Smooth muscle cell (in vitro differentiated cells): ENCODE measurements at regions not wholly inside any gene's neighbourhood (a gene's known extent, or its start where the extent isn't known, plus 50 kb on each side); places are given as distances from the start of the nearest gene placed in this dataset.
"Not testable (repeated sequence)": the region's sequence is repeated elsewhere in the genome, so short reads cannot be mapped to it uniquely, and the experiment has no call there.

Experiments used
- DNase-seq: peaks from one replicate; lab custom pipeline; 2025; ENCODE audit not compliant: unreplicated experiment; lab: John Stamatoyannopoulos, UW
- H2AFZ ChIP-seq: fragments of 200-600 bp; sonication (generic); 2 replicates; pipeline ENCODE4 v1.6.0; 2016; ENCODE audit warnings: antibody characterized with exemption, low read depth, mild to moderate bottlenecking
- H3F3A ChIP-seq: fragments of 200-600 bp; sonication (generic); 2 replicates; pipeline ENCODE4 v1.6.0; 2017; ENCODE audit warnings: antibody characterized with exemption, low read depth
- H3K27ac ChIP-seq: fragments of 200-600 bp; sonication (generic); 2 replicates; pipeline ENCODE4 v1.5.1; 2016; ENCODE audit warnings: low read depth, mild to moderate bottlenecking
- H3K27me3 ChIP-seq: fragments of 200-600 bp; sonication (generic); 2 replicates; pipeline ENCODE4 v1.6.1; 2016; ENCODE audit warnings: low read depth, mild to moderate bottlenecking
- H3K36me3 ChIP-seq: fragments of 200-600 bp; sonication (generic); 2 replicates; pipeline ENCODE4 v1.5.1; 2016; ENCODE audit warnings: low read depth
- H3K4me1 ChIP-seq: fragments of 200-600 bp; sonication (generic); 2 replicates; pipeline ENCODE4 v1.5.1; 2016; ENCODE audit warnings: low read depth
- H3K4me2 ChIP-seq: fragments of 200-600 bp; sonication (generic); 2 replicates; pipeline ENCODE4 v1.6.0; 2016; ENCODE audit warnings: mild to moderate bottlenecking
- H3K4me3 ChIP-seq: fragments of 200-600 bp; sonication (generic); 2 replicates; pipeline ENCODE4 v1.5.1; 2016; ENCODE audit warnings: mild to moderate bottlenecking
- H3K79me2 ChIP-seq: fragments of 200-600 bp; sonication (generic); 2 replicates; pipeline ENCODE4 v1.6.0; 2016; ENCODE audit warnings: low read depth, mild to moderate bottlenecking
- H3K9ac ChIP-seq: fragments of 200-600 bp; sonication (generic); 2 replicates; pipeline ENCODE4 v1.6.0; 2016; ENCODE audit warnings: low read depth
- H3K9me3 ChIP-seq: fragments of 200-600 bp; sonication (generic); replicated peaks from 2 replicates; pipeline ENCODE4 v1.5.1; 2016; ENCODE audit warnings: low read depth
- H4K20me1 ChIP-seq: fragments of 200-600 bp; sonication (generic); 2 replicates; pipeline ENCODE4 v1.6.0; 2016; ENCODE audit warnings: low read depth
- WGBS: methylation state at CpG from one replicate; pipeline ENCODE4 v1.1.7; 2016; ENCODE audit warnings: low lambda C conversion rate; 5-methylcytosine and 5-hydroxymethylcytosine counted together
- TF ChIP-seq, protein P1 (sequence below): fragments of 200-600 bp; sonication (generic); IDR thresholded peaks from 2 replicates; pipeline ENCODE4 v1.5.1; 2017; ENCODE audit warnings: borderline replicate concordance, mild to moderate bottlenecking, antibody characterized with exemption; ENCODE audit not compliant: insufficient read depth, poor library complexity, severe bottlenecking

GRCh38 chr2:194539425-194539824 lies 1117.6 kb upstream of the SLC39A10 start:
- Histone ChIP-seq H3K9ac (no peak overlapping the region), H3K9me3 (no peaks in the 10 kb centered on the region), H3K4me2 (no peak overlapping the region), H3K27ac (no peak overlapping the region), H2AFZ (no peak overlapping the region), H4K20me1 (no peaks in the 10 kb centered on the region), H3K79me2 (no peaks in the 10 kb centered on the region), H3K27me3 (no peaks in the 10 kb centered on the region), H3K36me3 (no peaks in the 10 kb centered on the region), H3F3A (no peaks in the 10 kb centered on the region), H3K4me3 (no peak overlapping the region), H3K4me1 (no peaks in the 10 kb centered on the region)
- TF ChIP-seq, protein P1, sequence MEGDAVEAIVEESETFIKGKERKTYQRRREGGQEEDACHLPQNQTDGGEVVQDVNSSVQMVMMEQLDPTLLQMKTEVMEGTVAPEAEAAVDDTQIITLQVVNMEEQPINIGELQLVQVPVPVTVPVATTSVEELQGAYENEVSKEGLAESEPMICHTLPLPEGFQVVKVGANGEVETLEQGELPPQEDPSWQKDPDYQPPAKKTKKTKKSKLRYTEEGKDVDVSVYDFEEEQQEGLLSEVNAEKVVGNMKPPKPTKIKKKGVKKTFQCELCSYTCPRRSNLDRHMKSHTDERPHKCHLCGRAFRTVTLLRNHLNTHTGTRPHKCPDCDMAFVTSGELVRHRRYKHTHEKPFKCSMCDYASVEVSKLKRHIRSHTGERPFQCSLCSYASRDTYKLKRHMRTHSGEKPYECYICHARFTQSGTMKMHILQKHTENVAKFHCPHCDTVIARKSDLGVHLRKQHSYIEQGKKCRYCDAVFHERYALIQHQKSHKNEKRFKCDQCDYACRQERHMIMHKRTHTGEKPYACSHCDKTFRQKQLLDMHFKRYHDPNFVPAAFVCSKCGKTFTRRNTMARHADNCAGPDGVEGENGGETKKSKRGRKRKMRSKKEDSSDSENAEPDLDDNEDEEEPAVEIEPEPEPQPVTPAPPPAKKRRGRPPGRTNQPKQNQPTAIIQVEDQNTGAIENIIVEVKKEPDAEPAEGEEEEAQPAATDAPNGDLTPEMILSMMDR: no peak
- DNase-seq: no peak

GRCh38 chr2:194526121-194526520 lies 1130.9 kb upstream of the SLC39A10 start:
- TF ChIP-seq, protein P1: no peak
- no peaks in the 10 kb centered on the region for H3F3A ChIP-seq
- no peaks in the 10 kb centered on the region for H3K9me3 ChIP-seq
- no peaks in the 10 kb centered on the region for H3K79me2 ChIP-seq
- no peak overlapping the region for H3K27ac ChIP-seq
- H2AFZ ChIP-seq: no peak overlapping the region
- no peaks in the 10 kb centered on the region for H4K20me1 ChIP-seq
- H3K4me3 ChIP-seq: no peak overlapping the region
- no peaks in the 10 kb centered on the region for H3K4me1 ChIP-seq
- H3K27me3 ChIP-seq: no peaks in the 10 kb centered on the region
- DNase-seq: no peak
- H3K9ac ChIP-seq: no peak overlapping the region
- no peak overlapping the region for H3K4me2 ChIP-seq
- H3K36me3 ChIP-seq: no peaks in the 10 kb centered on the region

GRCh38 chr2:194514281-194514680 lies 1142.7 kb upstream of the SLC39A10 start:
- no peaks in the 10 kb centered on the region for H3K4me1 ChIP-seq
- H3K9ac ChIP-seq: no peak overlapping the region
- no peaks in the 10 kb centered on the region for H4K20me1 ChIP-seq
- H3K79me2 ChIP-seq: no peaks in the 10 kb centered on the region
- no peak overlapping the region for H3K27ac ChIP-seq
- no peaks in the 10 kb centered on the region for H3K36me3 ChIP-seq
- 85% methylated on average over 2 of the region's 2 CpGs for WGBS
- no peaks in the 10 kb centered on the region for H3F3A ChIP-seq
- H3K27me3 ChIP-seq: no peaks in the 10 kb centered on the region
- H3K9me3 ChIP-seq: no peaks in the 10 kb centered on the region
- no peak overlapping the region for H3K4me2 ChIP-seq
- no peak overlapping the region for H3K4me3 ChIP-seq
- no peak overlapping the region for H2AFZ ChIP-seq
- no peak for DNase-seq
- TF ChIP-seq, protein P1: no peak

DNA sequence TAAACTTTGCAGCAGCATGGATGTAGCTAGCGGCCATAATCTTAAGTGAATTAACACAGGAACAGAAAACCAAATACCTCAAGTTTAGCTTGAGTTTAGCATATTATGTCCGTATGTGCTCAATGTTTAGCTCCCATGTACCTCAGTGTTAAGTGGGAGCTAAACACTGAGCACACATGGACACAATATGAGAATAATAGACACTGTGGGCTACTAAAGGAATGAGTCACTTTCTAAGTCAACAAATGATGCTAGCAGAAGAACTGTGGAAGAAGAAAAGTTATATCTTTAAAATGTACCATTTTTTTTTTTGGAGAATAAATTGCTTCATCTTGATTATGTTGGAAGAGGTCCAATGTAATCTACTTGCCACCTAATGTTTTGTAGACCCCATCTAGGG lies 1146.0 kb upstream of the SLC39A10 start:
- 93% methylated on average over 2 of the region's 2 CpGs for WGBS
- not testable (repeated sequence) for H3K9me3 ChIP-seq, H3F3A ChIP-seq, H3K36me3 ChIP-seq, DNase-seq, H2AFZ ChIP-seq, H3K4me1 ChIP-seq, H4K20me1 ChIP-seq, H3K27ac ChIP-seq, H3K79me2 ChIP-seq, H3K27me3 ChIP-seq, H3K4me2 ChIP-seq, H3K4me3 ChIP-seq, H3K9ac ChIP-seq

DNA sequence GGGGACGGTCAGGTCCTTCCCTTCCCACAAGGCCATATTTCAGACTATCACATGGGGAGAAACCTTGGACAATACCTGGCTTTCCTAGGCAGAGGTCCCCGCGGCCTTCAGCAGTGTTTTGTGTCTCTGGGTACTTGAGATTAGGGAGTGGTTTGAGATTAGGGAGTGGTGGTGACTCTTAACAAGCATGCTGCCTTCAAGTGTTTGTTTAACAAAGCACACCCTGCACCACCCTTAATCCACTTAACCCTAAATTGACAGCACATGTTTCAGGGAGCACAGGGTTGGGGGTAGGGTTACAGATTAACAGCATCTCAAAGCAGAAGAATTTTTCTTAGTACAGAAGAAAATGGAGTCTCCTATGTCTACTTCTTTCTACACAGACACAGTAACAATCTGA lies 1152.2 kb upstream of the SLC39A10 start:
- not testable (repeated sequence) for H3K4me1 ChIP-seq, H3K9ac ChIP-seq, H3K27ac ChIP-seq, H2AFZ ChIP-seq, H3K79me2 ChIP-seq, H3K4me2 ChIP-seq, H3F3A ChIP-seq, H3K9me3 ChIP-seq, DNase-seq, H3K27me3 ChIP-seq, H3K36me3 ChIP-seq, H3K4me3 ChIP-seq, H4K20me1 ChIP-seq
- WGBS: 48% methylated on average over 3 of the region's 3 CpGs
